ENCODE measurements at regions not wholly inside any gene's neighbourhood (a gene's known extent, or its start where the extent isn't known, plus 50 kb on each side); places are given as distances from the start of the nearest gene placed in this dataset.

GRCh38 chr20:51176446-51176845 is 153.5 kb upstream of the KCNG1 start:
- no peak for TF ChIP-seq CTCF (IDR thresholded peaks at IDR 0.05; ENCODE audit: low read depth, low read length, poor library complexity, severe bottlenecking)
- no peak for TF ChIP-seq EZH2phosphoT487 (IDR thresholded peaks at IDR 0.05; ENCODE audit: borderline replicate concordance, low read length)

All from DOHH2 (cell line).